K562 (cell line): ENCODE measurements at regions not wholly inside any gene's neighbourhood (a gene's known extent, or its start where the extent isn't known, plus 50 kb on each side); places are given as distances from the start of the nearest gene placed in this dataset.

ENCODE experiments used
- ATAC-seq: fragments of 200-7000 bp; cut with Tn5 transposase; 3 replicates; pipeline ENCODE4 v1.9.1; 2020; ENCODE audit warnings: moderate library complexity
- BruUV-seq: library from RNA; stranded (reverse); fragments of 400-500 nt; replicated peaks from 2 replicates; lab custom pipeline; 2021; lab: Mats Ljungman, UMichigan
- CTCF ChIA-PET: fragments of 300-600 bp; formaldehyde crosslinking; extraction: SDS; loops from one replicate; lab custom pipeline; 2021; ENCODE audit warnings: low intra/inter-chr PET ratio; lab: Yijun Ruan, JAX
- POLR2A ChIA-PET: fragments of 300-600, 350-650 bp; sonication (Branson Sonifier 250); formaldehyde crosslinking; extraction: SDS; loops from one replicate; lab custom pipeline; 2021; ENCODE audit warnings: antibody characterized with exemption, inconsistent platforms; lab: Yijun Ruan, JAX
- DNase-seq, 4 experiments: peaks; one replicate each; pipeline versions ENCODE4 v3.0.0 to v3.0.0-alpha.2; 2011 to 2018; ENCODE audit warnings: low spot score in 3 of 4, mixed read lengths in 3 of 4; ENCODE audit errors: extremely low read depth in 1 of 4
- FAIRE-seq: peaks from 2 replicates; lab custom pipeline; 2011; peaks lifted over from hg19 to GRCh38; lab: Jason Lieb, UNC
- H2AFZ ChIP-seq: 2 replicates; pipeline ENCODE4 v1.6.0; 2011; ENCODE audit warnings: low read depth, low read length, control low read depth, inconsistent platforms
- H3K27ac ChIP-seq: fragments of 200-600 bp; 3 replicates; pipeline ENCODE4 v1.8.0; 2011; ENCODE audit warnings: low read depth, mild to moderate bottlenecking, control low read depth, inconsistent platforms, low read length, moderate library complexity, mixed read lengths; ENCODE audit errors: extremely low read depth
- H3K27me3 ChIP-seq, 2 experiments: fragments of 300-600 bp in 1 of 2; 2 replicates in 1 of 2; 3 replicates in 1 of 2; pipeline versions ENCODE4 v1.6.0 to v1.8.0; 2011; ENCODE audit warnings: inconsistent platforms in 2 of 2, low read length in 2 of 2, mild to moderate bottlenecking in 1 of 2, mixed read lengths in 1 of 2, moderate library complexity in 1 of 2; ENCODE audit not compliant: control insufficient read depth in 2 of 2, insufficient read depth in 2 of 2
- H3K36me3 ChIP-seq: fragments of 300-600 bp; 3 replicates; pipeline ENCODE4 v1.8.0; 2011; ENCODE audit warnings: mild to moderate bottlenecking, low read length, inconsistent platforms; ENCODE audit not compliant: control insufficient read depth, insufficient read depth
- H3K4me1 ChIP-seq, 2 experiments: fragments of 200-600 bp in 1 of 2; replicated peaks in 1 of 2; 2 replicates in 1 of 2; 3 replicates in 1 of 2; pipeline versions ENCODE4 v1.5.1 to v1.8.0; 2011; ENCODE audit warnings: inconsistent platforms in 2 of 2, low read length in 2 of 2, mild to moderate bottlenecking in 1 of 2, mixed read lengths in 1 of 2, moderate library complexity in 1 of 2; ENCODE audit not compliant: control insufficient read depth in 2 of 2, insufficient read depth in 2 of 2
- H3K4me2 ChIP-seq: 2 replicates; pipeline ENCODE4 v1.6.1; 2011; ENCODE audit warnings: low read length, control low read depth, inconsistent platforms, mixed read lengths; ENCODE audit not compliant: insufficient read depth
- H3K4me3 ChIP-seq: fragments of 200-600 bp; sonication (generic), shearing (Covaris generic); 2 replicates; pipeline ENCODE4 v1.5.1; 2016; ENCODE audit warnings: control low read depth, inconsistent platforms
- H3K79me2 ChIP-seq: fragments of 200-600 bp; 3 replicates; pipeline ENCODE4 v1.8.0; 2011; ENCODE audit warnings: low read length, inconsistent platforms; ENCODE audit not compliant: control insufficient read depth, insufficient read depth
- H3K9ac ChIP-seq, 2 experiments: 2 replicates each; pipeline versions ENCODE4 v1.6.0 to v1.6.1; 2011; ENCODE audit warnings: low read depth in 2 of 2, low read length in 2 of 2, control low read depth in 1 of 2, inconsistent platforms in 1 of 2, mild to moderate bottlenecking in 1 of 2, mixed read lengths in 1 of 2; ENCODE audit not compliant: insufficient read depth in 1 of 2
- H3K9me1 ChIP-seq: one replicate; pipeline ENCODE4 v1.6.0; 2011; ENCODE audit warnings: inconsistent platforms, mild to moderate bottlenecking, low read length, moderate library complexity; ENCODE audit not compliant: control insufficient read depth, insufficient read depth
- H3K9me3 ChIP-seq: replicated peaks from 2 replicates; pipeline ENCODE4 v1.5.1; 2011; ENCODE audit warnings: low read depth, low read length, inconsistent platforms; ENCODE audit not compliant: control insufficient read depth, insufficient read depth
- H4K20me1 ChIP-seq: replicated peaks from 2 replicates; pipeline ENCODE4 v1.6.1; 2011; ENCODE audit warnings: low read length, inconsistent platforms, mixed read lengths; ENCODE audit not compliant: control insufficient read depth, insufficient read depth
- ASH1L ChIP-seq: fragments of 450-650 bp; IDR thresholded peaks from 2 replicates; pipeline ENCODE4 v1.6.1; 2018; ENCODE audit warnings: borderline replicate concordance, mild to moderate bottlenecking, low read depth; ENCODE audit not compliant: partially characterized antibody
- FOSL1 ChIP-seq: fragments of 200-800 bp; sonication (Bioruptor generic); conservative IDR thresholded peaks from 2 replicates; pipeline ENCODE4 v1.6.1; 2016; ENCODE audit warnings: missing genetic modification characterization, missing compliant biosample characterization
- FOXJ3 ChIP-seq: sonication (generic); formaldehyde crosslinking; IDR thresholded peaks from 2 replicates; pipeline ENCODE4 v1.4.0; 2020; ENCODE audit warnings: mild to moderate bottlenecking, missing genetic modification reagents
- MAZ ChIP-seq, 2 experiments: fragments of 450-650 bp in 1 of 2; sonication (generic) in 1 of 2; formaldehyde crosslinking; IDR thresholded peaks in 1 of 2; conservative IDR thresholded peaks in 1 of 2; 2 replicates each; pipeline versions ENCODE4 v1.4.0 to v1.5.0; 2020; ENCODE audit warnings: mild to moderate bottlenecking in 1 of 2, missing genetic modification reagents in 1 of 2
- RBFOX2 ChIP-seq: fragments of 200-400 bp; formaldehyde crosslinking; IDR thresholded peaks from 2 replicates; pipeline ENCODE4 v1.6.1; 2017; ENCODE audit warnings: low read depth, mild to moderate bottlenecking, low read length, moderate library complexity
- RBM25 ChIP-seq: fragments of 200-400 bp; formaldehyde crosslinking; IDR thresholded peaks from 2 replicates; pipeline ENCODE4 v1.6.1; 2018; ENCODE audit warnings: low read length, low read depth, moderate library complexity; ENCODE audit not compliant: severe bottlenecking
- TAF7 ChIP-seq: fragments of 450-650 bp; IDR thresholded peaks from 2 replicates; pipeline ENCODE4 v1.6.1; 2016; ENCODE audit warnings: missing genetic modification characterization, missing compliant biosample characterization
- ZNF165 ChIP-seq: fragments of 250-450 bp; sonication (Bioruptor Pico); IDR thresholded peaks from 2 replicates; pipeline ENCODE4 v1.4.0; 2020; ENCODE audit warnings: borderline replicate concordance
- ZNF239 ChIP-seq: fragments of 250-450 bp; sonication (Bioruptor Pico); IDR thresholded peaks from 2 replicates; pipeline ENCODE4 v1.4.0; 2020; ENCODE audit warnings: mild to moderate bottlenecking
- ZNF75A ChIP-seq: fragments of 450-650 bp; formaldehyde crosslinking; IDR thresholded peaks from 2 replicates; pipeline ENCODE4 v1.4.0; 2020; ENCODE audit warnings: mild to moderate bottlenecking
- ZNF778 ChIP-seq: fragments of 450-650 bp; formaldehyde crosslinking; IDR thresholded peaks from 2 replicates; pipeline ENCODE4 v1.4.0; 2020; ENCODE audit warnings: mild to moderate bottlenecking, moderate library complexity
- WGBS: fragments of 100-300 bp; shearing (Covaris generic); methylation state at CpG from one replicate; pipeline ENCODE4 v1.1.6; 2016; ENCODE audit warnings: low coverage, mixed read lengths; ENCODE audit not compliant: insufficient coverage; ENCODE audit errors: missing lambda C conversion rate; 5-methylcytosine and 5-hydroxymethylcytosine counted together
- in situ Hi-C: fragments of 300-500 bp; cut with MboI; formaldehyde crosslinking; loops from 4 replicates; pipeline ENCODE4 v1.15.0; 2018; ENCODE audit warnings: inconsistent platforms, mixed read lengths
- intact Hi-C: fragments of 100-400 bp; cut with micrococcal nuclease; formaldehyde crosslinking; loops from 2 replicates; pipeline ENCODE4 v1.14.2; 2022
- TF ChIP-seq, protein P1 (sequence below): sonication (generic); formaldehyde crosslinking; IDR thresholded peaks from 2 replicates; pipeline ENCODE4 v1.4.0; 2020; ENCODE audit warnings: mild to moderate bottlenecking, missing genetic modification reagents
- TF ChIP-seq, protein P2 (sequence below), 2 experiments: fragments of 250-450 bp in 1 of 2; fragments of 450-650 bp in 1 of 2; sonication (Bioruptor Pico) in 1 of 2; IDR thresholded peaks; 2 replicates each; pipeline versions ENCODE4 v1.6.1 to v1.8.0; 2016 to 2021; ENCODE audit warnings: mild to moderate bottlenecking in 2 of 2, moderate library complexity in 2 of 2, missing compliant biosample characterization in 1 of 2, missing genetic modification characterization in 1 of 2
- TF ChIP-seq, protein P3 (sequence below): sonication (generic); formaldehyde crosslinking; IDR thresholded peaks from 2 replicates; pipeline ENCODE4 v1.5.0; 2020; ENCODE audit warnings: missing genetic modification reagents

DNA sequence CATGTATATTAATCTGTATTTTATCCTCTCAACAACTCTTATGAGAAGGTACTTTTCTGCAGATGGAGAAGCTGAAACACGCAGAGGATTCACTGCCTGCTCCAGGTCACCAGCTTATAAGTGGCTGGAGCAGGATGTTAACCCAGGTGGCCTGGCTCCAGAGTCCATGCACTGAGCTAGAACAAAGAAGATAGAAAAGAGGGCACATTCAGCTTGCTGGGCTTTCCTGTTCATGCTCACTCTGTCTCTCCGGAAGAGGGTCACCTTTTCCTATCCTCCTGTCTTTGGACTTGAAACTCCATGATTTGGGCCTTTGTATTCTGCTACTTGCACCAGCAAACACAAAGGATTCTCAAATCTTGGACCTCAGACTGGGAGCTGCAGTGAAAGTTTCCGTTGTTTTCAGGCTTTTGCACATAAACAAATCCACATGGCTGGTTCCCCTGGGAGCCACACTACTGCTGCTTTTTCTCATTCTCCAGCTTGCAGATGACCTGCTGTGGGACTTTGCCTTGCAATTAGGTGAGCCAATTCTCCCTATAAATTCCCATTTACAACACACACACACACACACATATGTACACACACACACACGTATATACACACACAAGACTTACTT is 117.3 kb upstream of the GRK3 start:
- no peak for ATAC-seq
- ChIA-PET CTCF (no interaction called here), POLR2A (interaction anchor here (0.6 to 0.8 kb wide), 2 partner anchors 11 to 44 kb away, joined by 3 read pairs; no protein-coding TSS in a partner anchor)
- Histone ChIP-seq H3K4me2 (peak overlapping the region; percentile 78), H4K20me1 (no peaks in the 10 kb centered on the region; the same call in 1 of the 2 replicates), H3K9ac (peak overlapping the region; percentile 77 to 94; a peak in 3 of 4 replicates), H2AFZ (peak overlapping the region; percentile 97), H3K36me3 (peaks cover 8% of the 10 kb centered on the region; the same call in 1 of the 3 replicates), H3K9me3 (no peaks in the 10 kb centered on the region), H3K4me3 (peak overlapping the region; percentile 73), H3K79me2 (peaks cover 52% of the 10 kb centered on the region), H3K9me1 (no peaks in the 10 kb centered on the region), H3K4me1 (peaks cover 0 to 8% of the 10 kb centered on the region in 2 experiments; a peak in 3 of 5 replicates), H3K27ac (peak overlapping the region; percentile 57), H3K27me3 (no peaks in the 10 kb centered on the region)
- FAIRE-seq = peak; percentile 29
- BruUV-seq = TSS peak; percentile 76
- peak; percentile 5 to 20 (median 8) for DNase-seq
- in situ Hi-C loops = no loop called here
- intact Hi-C loops = loop anchor here (10.0 kb wide), 1 partner anchor 82 kb away; no protein-coding TSS in a partner anchor
- 5% methylated on average over 4 of the region's 4 CpGs for WGBS
- TF ChIP-seq ASH1L = no peak
- no peak for TF ChIP-seq FOXJ3
- no peak for TF ChIP-seq TAF7 (tag)
- no peak for TF ChIP-seq RBM25
- TF ChIP-seq ZNF239 (CRISPR knock-in tag) = no peak
- no peak for TF ChIP-seq FOSL1
- no peak for TF ChIP-seq MAZ (CRISPR knock-in tag; conservative IDR thresholded peaks at IDR 0.05 in 1 of 2, IDR thresholded peaks at IDR 0.05 in 1 of 2)
- TF ChIP-seq ZNF75A (CRISPR knock-in tag) = no peak
- TF ChIP-seq, protein P1, sequence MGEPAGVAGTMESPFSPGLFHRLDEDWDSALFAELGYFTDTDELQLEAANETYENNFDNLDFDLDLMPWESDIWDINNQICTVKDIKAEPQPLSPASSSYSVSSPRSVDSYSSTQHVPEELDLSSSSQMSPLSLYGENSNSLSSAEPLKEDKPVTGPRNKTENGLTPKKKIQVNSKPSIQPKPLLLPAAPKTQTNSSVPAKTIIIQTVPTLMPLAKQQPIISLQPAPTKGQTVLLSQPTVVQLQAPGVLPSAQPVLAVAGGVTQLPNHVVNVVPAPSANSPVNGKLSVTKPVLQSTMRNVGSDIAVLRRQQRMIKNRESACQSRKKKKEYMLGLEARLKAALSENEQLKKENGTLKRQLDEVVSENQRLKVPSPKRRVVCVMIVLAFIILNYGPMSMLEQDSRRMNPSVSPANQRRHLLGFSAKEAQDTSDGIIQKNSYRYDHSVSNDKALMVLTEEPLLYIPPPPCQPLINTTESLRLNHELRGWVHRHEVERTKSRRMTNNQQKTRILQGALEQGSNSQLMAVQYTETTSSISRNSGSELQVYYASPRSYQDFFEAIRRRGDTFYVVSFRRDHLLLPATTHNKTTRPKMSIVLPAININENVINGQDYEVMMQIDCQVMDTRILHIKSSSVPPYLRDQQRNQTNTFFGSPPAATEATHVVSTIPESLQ (CRISPR knock-in tag) = no peak
- TF ChIP-seq, protein P2, sequence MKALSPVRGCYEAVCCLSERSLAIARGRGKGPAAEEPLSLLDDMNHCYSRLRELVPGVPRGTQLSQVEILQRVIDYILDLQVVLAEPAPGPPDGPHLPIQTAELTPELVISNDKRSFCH (CRISPR knock-in tag; IDR thresholded peaks at IDR 0.05) = no peak
- TF ChIP-seq, protein P2 (tag; IDR thresholded peaks at IDR 0.05) = no peak
- TF ChIP-seq RBFOX2 = no peak
- TF ChIP-seq ZNF165 (CRISPR knock-in tag) = no peak
- TF ChIP-seq ZNF778 (CRISPR knock-in tag) = no peak
- TF ChIP-seq, protein P3, sequence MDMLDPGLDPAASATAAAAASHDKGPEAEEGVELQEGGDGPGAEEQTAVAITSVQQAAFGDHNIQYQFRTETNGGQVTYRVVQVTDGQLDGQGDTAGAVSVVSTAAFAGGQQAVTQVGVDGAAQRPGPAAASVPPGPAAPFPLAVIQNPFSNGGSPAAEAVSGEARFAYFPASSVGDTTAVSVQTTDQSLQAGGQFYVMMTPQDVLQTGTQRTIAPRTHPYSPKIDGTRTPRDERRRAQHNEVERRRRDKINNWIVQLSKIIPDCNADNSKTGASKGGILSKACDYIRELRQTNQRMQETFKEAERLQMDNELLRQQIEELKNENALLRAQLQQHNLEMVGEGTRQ = no peak
- TF ChIP-seq, all 486 proteins: peak for 0
